Psoas muscle (tissue), 7 donors: ENCODE measurements at regions not wholly inside any gene's neighbourhood (a gene's known extent, or its start where the extent isn't known, plus 50 kb on each side); places are given as distances from the start of the nearest gene placed in this dataset.

Experiments
- ATAC-seq, 4 donors: fragments of 200-7000 bp; cut with Tn5 transposase; one replicate each; pipeline ENCODE4 v1.9.1; 2020; ENCODE audit warnings: moderate library complexity in 3 of 4, mild to moderate bottlenecking in 2 of 4
- DNase-seq, 2 donors: peaks; one replicate each; pipeline ENCODE4 v3.0.0-alpha.2; 2020
- H3K27ac ChIP-seq: fragments of 200-600 bp; one replicate; pipeline ENCODE4 v1.8.0; 2022
- H3K27me3 ChIP-seq, 3 donors: fragments of 200-600 bp in 1 of 3; one replicate each; pipeline versions ENCODE4 v1.6.1 to v1.8.0; 2013 to 2022; ENCODE audit warnings: low read length in 2 of 3, mild to moderate bottlenecking in 2 of 3, moderate library complexity in 1 of 3; ENCODE audit not compliant: insufficient read depth in 3 of 3
- H3K36me3 ChIP-seq, 2 donors: fragments of 200-600 bp in 1 of 2; one replicate each; pipeline versions ENCODE4 v1.6.1 to v1.8.0; 2013 to 2022; ENCODE audit warnings: low read depth in 1 of 2, mild to moderate bottlenecking in 1 of 2, moderate library complexity in 1 of 2; ENCODE audit not compliant: insufficient read depth in 1 of 2
- H3K4me1 ChIP-seq: fragments of 200-600 bp; one replicate; pipeline ENCODE4 v1.8.0; 2022
- H3K4me3 ChIP-seq: fragments of 200-600 bp; one replicate; pipeline ENCODE4 v1.8.0; 2022; ENCODE audit warnings: mild to moderate bottlenecking
- H3K9me3 ChIP-seq: fragments of 200-600 bp; one replicate; pipeline ENCODE4 v1.8.0; 2022
- CTCF ChIP-seq: fragments of 200-600 bp; IDR thresholded peaks from one replicate; pipeline ENCODE4 v1.8.0; 2022; ENCODE audit warnings: antibody characterized with exemption
- WGBS, 3 donors: extraction: QIAGEN DNeasy Blood & Tissue Kit; methylation state at CpG; one replicate each; pipeline versions ENCODE4 v1.1.6 to v1.1.7; 2013; 5-methylcytosine and 5-hydroxymethylcytosine counted together
- intact Hi-C, 2 donors: fragments of 100-400 bp; cut with DNase I; formaldehyde crosslinking; loops; one replicate each; pipeline versions ENCODE4 v1.11.0 to v1.14.2; 2022
- donor health status: healthy with polysubstance abuse.
- donor health status: DM: no; HTN: no; CAD: no; lungs with moderate emphysema.
- donor health status: Bipolar disorder and iron deficiency.
- donor health status: healthy.
- donor health status: DM: yes; HTN: yes; CAD: no.
- donor health status: DM: no; HTN: no; CAD: no.
- donor health status: DM: yes; HTN: yes; CAD: no.

- intact Hi-C loops = no loop called here
- H3K27me3 ChIP-seq = peaks cover 0 to 1% (median 0%) of the 10 kb centered on the region in 3 donors
- ATAC-seq = no peak
- no peaks in the 10 kb centered on the region for H3K36me3 ChIP-seq
- TF ChIP-seq CTCF = no peak
- H3K4me1 ChIP-seq = peaks cover 14% of the 10 kb centered on the region
- no peak overlapping the region for H3K4me3 ChIP-seq
- 82 to 93% (median 90%) methylated on average over 4 of the region's 4 CpGs for WGBS, 3 donors
- no peak overlapping the region for H3K27ac ChIP-seq
- DNase-seq = no peak
- H3K9me3 ChIP-seq = no peaks in the 10 kb centered on the region
Observed at GRCh38 chr15:70556151-70556741, 207.1 kb downstream of the UACA start.

- Histone ChIP-seq H3K36me3 (no peaks in the 10 kb centered on the region), H3K4me3 (no peak overlapping the region), H3K9me3 (no peaks in the 10 kb centered on the region), H3K27me3 (peaks cover 0 to 1% (median 0%) of the 10 kb centered on the region in 3 donors), H3K4me1 (peaks cover 14% of the 10 kb centered on the region), H3K27ac (no peak overlapping the region)
- ATAC-seq = no peak
- no peak for TF ChIP-seq CTCF
- intact Hi-C loops = no loop called here
- WGBS, 3 donors = 88 to 91% (median 91%) methylated on average over 3 of the region's 3 CpGs
- DNase-seq = no peak
Observed at GRCh38 chr15:70555713-70556112, 207.6 kb downstream of the UACA start.

GRCh38 chr15:70547846-70548487, 215.4 kb downstream of the UACA start:
- no peaks in the 10 kb centered on the region for H3K36me3 ChIP-seq
- no peaks in the 10 kb centered on the region for H3K9me3 ChIP-seq
- intact Hi-C loops = no loop called here
- no peak overlapping the region for H3K27ac ChIP-seq
- no peak for ATAC-seq
- no peaks in the 10 kb centered on the region for H3K4me1 ChIP-seq
- TF ChIP-seq CTCF = no peak
- H3K27me3 ChIP-seq = no peaks in the 10 kb centered on the region
- H3K4me3 ChIP-seq = no peak overlapping the region
- no peak for DNase-seq

GRCh38 chr15:70545526-70545925, 217.8 kb downstream of the UACA start:
- WGBS, 3 donors = 98 to 100% (median 98%) methylated on average over 2 of the region's 2 CpGs
- Histone ChIP-seq H3K27me3 (no peaks in the 10 kb centered on the region), H3K9me3 (no peaks in the 10 kb centered on the region), H3K27ac (no peak overlapping the region), H3K4me1 (no peaks in the 10 kb centered on the region), H3K36me3 (no peaks in the 10 kb centered on the region), H3K4me3 (no peak overlapping the region)
- no peak for DNase-seq
- ATAC-seq = no peak
- TF ChIP-seq CTCF = no peak
- intact Hi-C loops = no loop called here

- no peaks in the 10 kb centered on the region for H3K9me3 ChIP-seq
- H3K4me1 ChIP-seq = no peaks in the 10 kb centered on the region
- intact Hi-C loops = no loop called here
- H3K4me3 ChIP-seq = no peak overlapping the region
- no peak for DNase-seq
- no peak for ATAC-seq
- no peaks in the 10 kb centered on the region for H3K36me3 ChIP-seq
- 95 to 100% (median 96%) methylated on average over 1 of the region's 1 CpG for WGBS, 3 donors
- peaks cover 0 to 6% (median 0%) of the 10 kb centered on the region in 3 donors for H3K27me3 ChIP-seq
- no peak for TF ChIP-seq CTCF
- H3K27ac ChIP-seq = no peak overlapping the region
Observed at GRCh38 chr15:70541511-70541910, 221.8 kb downstream of the UACA start.
